GM12872 (cell line): ENCODE measurements at regions not wholly inside any gene's neighbourhood (a gene's known extent, or its start where the extent isn't known, plus 50 kb on each side); places are given as distances from the start of the nearest gene placed in this dataset.

ENCODE experiments used
- CTCF ChIP-seq: IDR thresholded peaks from 3 replicates; pipeline ENCODE4 v1.5.1; 2011; ENCODE audit warnings: low read depth, mild to moderate bottlenecking, low read length, moderate library complexity; ENCODE audit not compliant: insufficient read depth

DNA sequence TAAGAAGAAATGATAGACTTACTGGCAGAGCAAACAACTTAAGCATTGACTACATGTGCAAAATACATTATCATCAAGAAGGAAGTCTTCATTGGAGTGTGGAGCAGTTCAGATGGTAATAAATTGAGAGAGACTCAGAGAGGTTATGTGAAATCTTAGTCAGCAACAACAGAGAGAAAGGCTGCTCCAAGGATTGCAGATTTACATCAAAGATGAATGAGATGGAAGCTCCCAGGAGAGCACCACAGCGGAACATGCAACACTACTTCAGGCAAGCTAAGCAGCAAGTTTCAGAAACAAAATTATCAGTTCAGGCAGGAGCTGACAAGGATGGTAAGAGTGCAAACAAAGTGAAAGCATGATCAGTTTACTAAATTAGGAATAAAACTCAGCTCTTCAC lies 882.3 kb downstream of the LRFN5 start:
- TF ChIP-seq CTCF = no peak

DNA sequence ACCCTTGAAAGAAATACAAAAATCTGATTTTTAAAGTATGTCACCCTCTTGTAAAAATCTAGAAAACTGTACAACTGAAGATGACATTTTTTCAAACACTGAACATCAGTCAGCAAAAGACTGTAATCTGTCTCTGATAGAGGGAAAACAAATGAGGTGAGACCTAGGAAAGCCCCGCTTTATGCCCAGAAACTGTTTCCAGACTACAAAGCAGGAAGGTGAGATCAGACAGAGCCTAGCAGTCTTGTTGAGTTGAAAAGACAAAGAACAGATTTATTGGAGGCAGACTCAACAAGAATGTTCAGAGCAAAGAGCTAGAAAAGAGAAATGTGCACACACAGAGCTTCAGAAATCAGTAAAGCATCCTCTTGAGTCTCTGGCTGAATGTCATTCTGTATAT lies 873.6 kb downstream of the LRFN5 start:
- TF ChIP-seq CTCF = no peak

GRCh38 chr14:42475289-42475688 lies 868.6 kb downstream of the LRFN5 start:
- no peak for TF ChIP-seq CTCF

DNA sequence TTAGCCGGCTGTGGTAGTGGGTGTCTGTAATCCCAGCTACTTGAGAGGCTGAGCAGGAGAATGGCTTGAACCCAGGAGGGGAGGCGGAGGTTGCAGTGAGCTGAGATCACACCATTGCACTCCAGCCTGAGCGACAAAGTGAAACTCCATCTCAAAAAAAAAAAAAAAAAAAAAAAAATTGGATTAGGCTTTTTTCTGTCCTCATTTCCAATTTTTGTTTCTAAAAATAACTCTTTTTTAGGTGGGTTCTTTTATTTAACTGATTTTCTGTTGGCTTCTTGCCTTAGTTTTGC lies 863.7 kb downstream of the LRFN5 start:
- TF ChIP-seq CTCF = no peak

- no peak for TF ChIP-seq CTCF
These were observed 863.2 kb downstream of the LRFN5 start for GRCh38 chr14:42469637-42470426.

GRCh38 chr14:42460673-42461072 lies 854.0 kb downstream of the LRFN5 start:
- no peak for TF ChIP-seq CTCF

DNA sequence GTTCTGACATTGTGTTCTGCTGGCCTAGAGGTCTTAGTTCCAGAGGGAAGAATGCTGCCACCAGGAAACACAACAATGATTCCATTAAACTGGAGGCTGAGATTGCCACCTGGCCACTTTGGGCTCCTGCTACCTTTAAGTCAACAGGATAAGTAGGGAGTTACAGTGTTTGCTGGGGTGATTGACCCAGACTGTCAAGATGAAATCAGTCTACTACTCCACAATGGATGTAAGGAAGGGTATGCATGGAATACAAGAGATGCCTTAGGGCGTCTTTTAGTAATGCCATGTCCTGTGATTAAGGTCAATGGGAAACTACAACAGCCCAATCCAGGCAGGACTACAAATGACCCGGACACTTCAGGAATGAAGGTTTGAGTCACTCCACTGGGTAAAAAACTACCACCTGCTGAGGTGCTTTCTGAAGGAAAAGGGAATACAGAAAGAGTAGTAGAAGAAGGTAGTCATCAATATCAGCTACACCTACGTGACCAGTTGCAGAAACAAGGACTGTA lies 852.6 kb downstream of the LRFN5 start:
- TF ChIP-seq CTCF = no peak
